GM21360 (cell line): ENCODE measurements at regions not wholly inside any gene's neighbourhood (a gene's known extent, or its start where the extent isn't known, plus 50 kb on each side); places are given as distances from the start of the nearest gene placed in this dataset.

Source experiments
- ATAC-seq: cut with Tn5 transposase; IDR thresholded peaks from one replicate; pipeline ENCODE4 v1.9.1; 2021; ENCODE audit warnings: mild to moderate bottlenecking, moderate library complexity; ENCODE audit not compliant: unreplicated experiment

DNA sequence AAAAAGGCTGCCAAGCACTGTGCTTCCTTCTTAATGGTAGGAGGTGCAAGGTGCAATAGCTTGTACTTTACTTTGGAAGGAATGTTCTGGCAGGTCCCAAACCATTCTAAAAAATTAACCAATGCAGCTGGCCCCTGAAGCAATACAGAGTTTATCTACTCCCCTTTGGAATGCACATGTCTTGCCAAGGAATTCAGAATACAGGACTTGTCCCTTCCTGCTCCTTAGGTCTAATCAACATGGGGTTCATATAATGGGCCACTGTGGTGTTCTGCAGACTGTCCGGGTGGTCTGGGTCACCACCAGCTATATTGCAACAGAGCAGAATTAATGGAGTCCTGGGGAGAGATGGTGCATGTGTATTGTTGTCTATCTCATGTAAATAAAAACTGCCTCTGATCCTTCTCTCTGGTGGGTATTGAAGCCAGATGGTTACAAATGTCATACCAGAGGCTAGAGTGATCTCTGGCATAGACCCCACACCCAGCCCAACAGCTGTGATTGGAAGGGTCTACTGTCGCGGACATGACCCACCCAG, 112.8 kb downstream of the RIPK4 start:
- no peak for ATAC-seq

DNA sequence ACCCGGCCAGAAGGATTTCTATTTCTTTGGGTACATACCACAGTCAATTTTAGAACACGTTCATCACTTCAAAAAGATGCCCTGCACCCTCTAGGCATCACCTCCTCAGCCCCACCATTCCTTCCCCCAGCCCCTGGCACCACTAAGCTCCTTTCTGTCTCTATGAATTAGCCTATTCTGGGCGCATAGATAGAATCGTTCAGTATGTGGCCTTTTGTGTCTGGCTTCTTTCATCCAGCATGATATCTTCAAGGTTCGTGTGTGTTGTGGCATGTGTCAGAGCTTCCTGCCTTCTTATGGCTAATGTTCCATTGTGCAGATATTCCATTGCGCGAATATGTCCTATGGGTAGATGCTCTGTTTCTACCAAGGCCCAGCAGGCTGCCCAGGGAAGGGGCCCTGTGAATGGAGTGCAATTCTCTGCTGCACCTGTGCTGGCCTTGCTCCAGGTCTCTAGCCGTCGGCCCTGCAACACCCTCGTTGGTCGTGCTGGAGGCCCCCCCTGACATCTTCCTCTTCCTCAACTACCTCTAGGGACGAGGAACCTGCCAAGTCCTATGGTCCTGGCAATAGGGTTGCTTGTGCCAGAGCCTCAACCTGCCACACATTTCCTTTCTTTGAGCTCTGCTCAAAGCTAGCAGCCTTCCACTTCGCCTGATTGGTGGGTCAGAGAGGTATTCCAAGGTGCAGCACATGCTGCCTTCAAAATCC, 113.5 kb downstream of the RIPK4 start:
- no peak for ATAC-seq

DNA sequence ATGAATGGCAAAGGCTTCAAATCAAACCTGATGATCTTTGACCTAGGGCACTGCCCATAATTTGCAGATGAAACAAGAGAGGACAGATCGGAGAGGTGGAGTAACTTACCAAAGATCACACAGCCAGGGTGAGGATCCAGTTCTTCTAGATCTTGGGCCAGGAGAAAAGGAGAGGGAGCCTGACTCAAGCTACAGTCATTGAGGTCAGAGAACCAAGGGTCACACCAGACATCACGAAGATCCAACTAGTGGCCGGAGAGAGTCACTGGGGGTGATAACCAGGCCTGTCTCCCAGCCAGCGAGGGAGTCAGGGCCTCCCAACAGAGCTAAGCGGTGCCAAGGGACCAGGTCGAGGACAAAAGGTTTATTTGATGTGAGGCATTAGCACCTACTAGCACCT, 115.0 kb downstream of the RIPK4 start:
- ATAC-seq, result no peak

DNA sequence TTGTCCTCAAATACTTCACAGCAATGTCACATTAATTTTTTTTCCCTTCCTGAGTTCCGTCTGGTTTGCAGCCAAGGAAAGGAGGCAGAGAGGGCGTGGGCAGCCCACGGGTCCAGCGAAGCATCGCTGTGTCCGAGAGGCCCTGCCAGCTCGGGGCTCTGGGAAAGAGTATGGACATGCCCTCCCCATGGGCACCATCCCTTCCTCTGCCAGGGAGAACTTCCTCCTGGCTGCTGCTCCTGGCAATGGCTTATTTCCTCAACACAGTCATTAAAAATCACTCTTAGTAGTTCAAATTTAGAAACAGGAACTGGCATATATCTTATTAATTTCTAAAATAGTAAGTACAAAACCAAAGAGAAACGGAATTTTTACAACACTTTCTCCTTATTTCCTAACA, 115.4 kb downstream of the RIPK4 start:
- ATAC-seq, result no peak

DNA sequence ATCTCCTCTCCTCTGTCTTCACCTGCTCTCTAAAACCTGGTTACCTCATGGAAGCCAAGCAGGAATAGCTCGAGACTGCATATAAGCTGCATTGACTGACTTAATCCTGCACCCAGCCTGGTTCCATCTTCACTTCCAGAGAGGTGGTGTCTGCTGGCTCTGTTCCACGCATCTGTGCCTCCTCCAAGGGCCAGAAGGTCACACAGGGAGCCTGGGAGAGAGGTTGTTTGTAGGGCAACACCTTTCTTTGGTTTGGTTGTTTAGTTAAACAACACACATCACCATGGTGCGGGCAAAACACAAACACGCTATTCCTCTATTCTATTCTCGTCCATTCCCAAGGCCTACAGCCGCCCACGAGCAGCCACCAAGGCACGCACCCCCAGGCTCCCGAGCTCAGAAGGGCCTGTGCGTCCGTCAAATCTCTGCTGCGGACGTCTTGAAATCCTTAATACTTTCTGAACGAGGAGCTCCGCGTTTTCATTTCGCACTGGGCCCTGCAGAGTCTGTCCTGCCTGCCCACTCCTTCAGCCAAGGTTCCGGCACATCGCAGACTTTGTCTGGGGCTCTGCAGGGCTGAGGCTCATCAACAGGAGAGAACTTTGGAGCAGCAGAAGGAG, 116.2 kb downstream of the RIPK4 start:
- no peak for ATAC-seq

DNA sequence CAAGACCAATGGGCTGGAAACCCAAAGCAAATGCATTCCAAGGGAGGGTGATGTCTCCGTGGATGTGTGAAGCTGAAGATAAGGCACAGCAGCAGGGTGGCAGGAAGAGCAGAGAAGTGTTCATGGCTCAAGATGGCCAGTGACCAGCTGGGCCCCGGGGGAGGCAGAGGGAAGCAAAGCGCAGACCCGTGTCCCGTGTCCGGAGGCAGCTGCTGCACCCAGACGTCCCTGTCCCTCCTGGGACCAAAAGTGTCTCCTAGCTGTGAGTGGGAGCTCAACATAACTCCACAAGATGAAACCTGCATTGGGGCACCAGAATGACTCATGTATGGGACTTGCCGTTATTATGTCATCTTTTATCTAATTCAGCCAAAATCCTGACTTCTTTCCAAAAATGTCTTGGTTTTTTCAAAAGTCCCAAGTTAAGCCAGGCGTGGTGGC, 118.2 kb downstream of the RIPK4 start:
- ATAC-seq, result no peak

DNA sequence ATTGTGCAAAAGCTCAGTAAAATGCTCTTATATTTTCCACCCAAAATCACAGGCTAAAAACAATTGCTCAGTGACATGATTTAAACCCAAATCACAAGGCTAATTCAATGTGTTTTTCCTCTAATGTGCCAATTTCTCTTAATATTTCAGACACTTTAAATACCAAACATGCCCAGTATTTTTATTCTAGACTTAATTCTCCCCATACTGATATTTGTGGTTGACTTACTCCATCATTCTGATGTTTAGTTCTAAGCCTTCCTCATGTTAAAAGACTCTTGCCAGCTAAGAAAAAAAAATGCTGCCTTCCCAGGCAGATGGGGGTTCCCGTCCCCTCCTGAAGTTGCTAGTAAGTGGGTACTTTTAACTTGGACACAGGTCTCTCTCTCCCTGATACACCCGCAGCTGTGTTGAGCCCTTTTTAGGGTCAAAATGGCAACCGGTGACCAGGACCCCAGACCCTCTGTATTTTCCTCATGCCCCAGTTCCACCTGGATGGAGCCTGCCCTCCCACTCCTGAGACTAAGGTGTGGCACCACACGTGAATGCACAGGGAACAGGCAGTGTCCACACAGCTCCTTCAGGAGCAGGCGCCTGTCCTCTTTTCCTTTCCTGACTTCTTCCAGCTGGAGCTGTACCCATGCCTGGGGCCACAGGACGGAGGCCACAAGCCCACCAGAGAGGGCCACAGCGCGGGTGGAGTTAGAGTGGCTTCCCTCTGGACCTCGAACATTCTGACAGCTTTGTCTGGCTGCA, 118.9 kb downstream of the RIPK4 start:
- ATAC-seq, result no peak

DNA sequence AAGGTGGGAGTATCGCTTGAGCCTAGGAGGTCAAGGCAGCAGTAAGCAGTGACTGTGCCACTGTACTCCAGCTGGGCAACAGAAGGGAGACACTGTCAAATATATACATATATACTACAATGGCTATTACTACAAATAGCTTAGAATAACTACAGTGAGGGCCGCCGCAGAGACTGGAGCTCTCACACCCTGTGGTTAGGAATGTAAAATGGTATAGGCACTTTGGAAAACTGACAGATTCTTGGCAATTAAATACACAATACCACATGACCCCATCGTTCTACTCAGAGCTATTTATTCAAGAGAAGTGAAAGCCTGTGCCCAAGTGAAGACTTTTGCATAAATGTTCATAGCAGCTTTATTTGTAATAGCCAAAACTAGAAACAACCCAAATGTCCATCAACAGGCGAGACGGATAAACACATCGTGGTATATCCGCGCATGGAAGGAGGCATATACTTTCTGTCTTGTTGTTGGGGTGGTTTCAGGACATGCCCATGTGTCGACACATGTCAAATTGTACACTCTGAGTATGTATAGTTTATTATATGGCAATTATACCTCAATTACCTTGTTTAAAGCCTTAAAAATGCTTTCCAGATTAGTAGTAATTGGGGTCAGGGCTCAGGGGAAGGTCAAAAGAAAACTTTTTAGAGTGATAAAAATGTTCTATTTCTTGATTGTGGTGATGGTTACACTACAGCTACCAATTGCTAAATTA, 123.4 kb downstream of the RIPK4 start:
- no peak for ATAC-seq

DNA sequence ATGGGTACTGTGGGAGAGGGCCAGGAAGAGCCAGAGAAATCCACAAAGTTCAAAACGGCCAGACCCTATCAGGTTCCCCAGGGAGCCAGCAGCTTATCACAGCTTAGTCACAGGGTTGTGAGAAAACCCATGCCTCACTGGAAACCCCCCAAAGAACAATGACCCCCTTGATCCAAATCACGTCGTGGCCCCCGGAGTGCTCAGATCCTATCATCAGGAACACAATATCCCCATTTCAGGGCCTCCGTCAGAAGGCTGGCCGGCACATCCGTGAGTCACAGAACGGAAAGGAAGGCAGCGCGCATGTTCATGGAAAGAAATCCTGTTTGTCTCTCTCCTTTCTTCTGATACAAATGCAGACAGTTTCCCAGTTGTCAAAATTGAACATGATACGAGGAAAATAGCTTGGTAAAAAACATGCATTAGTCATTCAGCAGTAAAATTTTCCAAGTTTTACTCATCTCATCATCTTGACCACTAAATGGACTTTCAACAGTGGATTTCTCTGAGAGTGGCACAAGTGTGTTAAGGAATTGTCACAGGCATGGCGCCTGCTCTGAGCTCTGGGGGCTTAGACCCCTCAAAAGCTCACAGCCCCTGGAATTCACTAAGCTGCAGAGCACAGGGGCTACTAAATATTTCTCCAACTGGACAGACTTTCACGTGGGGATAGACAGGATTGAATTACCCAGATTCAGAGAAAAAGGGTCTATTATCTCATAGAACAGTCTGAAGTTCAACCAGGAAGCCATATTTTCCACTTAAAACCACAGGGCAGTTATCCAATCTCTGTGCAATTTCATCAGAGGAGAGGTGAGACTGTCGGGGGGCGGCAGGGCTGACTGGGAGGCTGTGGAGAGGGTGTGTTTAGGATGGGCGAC, 124.8 kb downstream of the RIPK4 start:
- ATAC-seq, result no peak

DNA sequence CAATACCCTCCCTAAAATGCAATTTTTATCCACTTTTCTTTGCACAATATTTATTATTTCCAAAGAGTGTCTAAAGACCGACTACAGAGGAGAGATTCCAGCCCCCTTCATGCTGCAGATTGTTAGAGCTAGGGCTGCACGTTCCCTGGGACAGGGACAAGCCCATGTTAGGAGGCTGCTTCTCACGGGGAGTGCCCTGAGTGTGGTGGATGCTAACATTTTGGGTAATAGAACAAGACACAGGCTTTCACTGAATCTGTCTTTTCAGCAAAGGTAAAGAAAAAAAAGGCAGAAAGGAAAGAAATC, 125.4 kb downstream of the RIPK4 start:
- ATAC-seq, result no peak

DNA sequence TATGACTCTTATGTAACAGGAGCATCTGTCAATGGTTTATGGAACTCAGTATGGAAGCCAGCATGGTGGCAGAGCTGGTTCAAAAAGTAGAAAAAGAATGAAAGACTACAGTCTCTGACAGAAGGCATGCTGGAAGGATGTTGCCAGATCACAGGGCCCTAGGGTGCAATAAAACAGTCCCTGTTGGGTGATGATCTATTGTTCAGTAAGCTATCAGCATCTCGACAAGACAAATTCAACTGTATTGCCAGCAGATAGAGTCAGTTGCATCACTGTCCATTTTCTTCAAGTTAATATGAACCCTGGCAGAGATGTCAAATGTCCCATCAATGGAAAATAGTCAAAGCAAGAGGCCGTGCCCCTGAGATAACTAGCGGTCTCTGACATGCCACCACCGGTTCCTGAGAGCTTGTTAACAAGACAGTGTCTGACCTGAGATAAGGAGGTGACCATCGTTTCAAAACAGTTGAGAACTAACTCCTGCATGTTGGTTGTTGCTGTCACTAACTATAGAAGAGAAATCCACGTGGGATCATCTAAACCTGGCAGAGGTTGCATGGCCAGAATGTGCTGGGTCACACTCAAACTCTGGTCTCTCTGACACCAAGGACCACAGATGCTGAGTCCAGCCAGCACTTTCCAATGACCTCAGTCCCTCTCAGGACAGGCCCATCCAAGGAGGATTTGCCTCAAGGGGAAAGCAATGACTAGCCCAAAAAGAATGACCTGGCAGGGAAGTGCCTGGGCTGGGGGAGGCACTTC, 125.9 kb downstream of the RIPK4 start:
- ATAC-seq, result no peak

DNA sequence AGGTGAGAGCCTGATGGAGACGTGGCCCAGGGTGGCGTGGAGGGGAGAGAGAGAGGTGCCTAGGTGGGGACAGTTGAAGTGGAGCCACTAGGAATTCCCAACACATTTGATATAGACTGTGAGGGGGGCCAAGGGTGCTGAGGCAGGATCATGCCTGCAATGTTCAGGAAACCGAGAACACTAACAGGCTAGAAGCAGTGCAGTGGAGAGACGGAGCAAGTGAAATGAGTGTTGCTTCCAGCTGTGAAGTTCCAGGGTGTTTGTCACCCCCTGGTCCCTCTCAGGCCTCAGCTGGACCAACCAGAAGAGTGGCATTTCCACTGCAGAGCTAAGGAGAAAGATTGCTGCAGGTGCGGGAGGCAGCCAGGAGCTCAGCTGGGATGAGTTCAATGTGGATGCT, 127.1 kb downstream of the RIPK4 start:
- ATAC-seq, result no peak

DNA sequence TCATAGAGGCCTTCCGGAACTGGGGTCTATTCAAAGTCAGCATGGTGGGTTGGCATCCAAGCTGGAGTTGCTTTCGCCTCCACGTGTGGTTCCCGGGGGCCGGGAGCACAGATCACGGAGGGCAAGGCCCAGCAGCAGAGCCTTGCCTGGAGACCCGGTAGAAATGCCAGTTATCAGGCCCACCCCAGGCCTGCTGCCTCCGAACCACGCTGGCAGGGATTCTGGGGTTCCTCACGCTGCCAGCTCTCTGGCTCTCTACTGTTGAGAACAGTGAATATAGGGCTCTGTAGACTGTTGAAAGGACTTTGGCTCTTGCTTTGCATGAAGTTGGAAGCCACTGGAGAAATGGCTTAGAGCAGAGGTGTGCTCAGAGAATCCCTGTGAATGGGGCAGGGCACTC, 127.5 kb downstream of the RIPK4 start:
- ATAC-seq, result no peak

DNA sequence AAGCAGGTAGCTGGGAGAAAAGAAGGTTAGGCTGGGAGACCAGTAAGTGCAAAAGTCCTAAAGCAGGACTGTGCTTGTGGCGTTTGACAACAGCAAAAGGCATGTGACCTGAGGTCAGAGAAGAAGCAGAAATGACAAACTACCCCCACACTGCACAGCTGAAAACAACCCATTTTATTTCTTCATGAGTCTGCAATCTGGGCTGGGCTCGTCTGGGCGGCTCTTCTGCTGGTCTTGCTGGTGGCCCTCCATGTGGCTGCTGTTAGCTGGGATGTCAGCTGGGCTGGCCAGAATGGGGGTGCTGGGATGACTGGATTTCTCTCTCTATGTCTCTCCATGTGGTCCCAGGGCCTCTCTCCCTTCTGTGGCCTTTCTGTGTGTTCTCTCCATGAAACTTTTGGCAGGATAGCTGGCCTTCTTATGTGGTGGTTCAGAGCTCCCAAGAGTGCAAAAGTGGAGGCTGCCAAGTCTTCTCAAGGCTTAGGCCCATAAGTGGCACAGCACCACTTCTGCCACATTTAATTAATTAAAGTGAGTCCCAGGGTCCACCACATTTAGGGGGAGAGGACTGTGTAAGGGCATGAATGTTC, 128.6 kb downstream of the RIPK4 start:
- ATAC-seq, result no peak

DNA sequence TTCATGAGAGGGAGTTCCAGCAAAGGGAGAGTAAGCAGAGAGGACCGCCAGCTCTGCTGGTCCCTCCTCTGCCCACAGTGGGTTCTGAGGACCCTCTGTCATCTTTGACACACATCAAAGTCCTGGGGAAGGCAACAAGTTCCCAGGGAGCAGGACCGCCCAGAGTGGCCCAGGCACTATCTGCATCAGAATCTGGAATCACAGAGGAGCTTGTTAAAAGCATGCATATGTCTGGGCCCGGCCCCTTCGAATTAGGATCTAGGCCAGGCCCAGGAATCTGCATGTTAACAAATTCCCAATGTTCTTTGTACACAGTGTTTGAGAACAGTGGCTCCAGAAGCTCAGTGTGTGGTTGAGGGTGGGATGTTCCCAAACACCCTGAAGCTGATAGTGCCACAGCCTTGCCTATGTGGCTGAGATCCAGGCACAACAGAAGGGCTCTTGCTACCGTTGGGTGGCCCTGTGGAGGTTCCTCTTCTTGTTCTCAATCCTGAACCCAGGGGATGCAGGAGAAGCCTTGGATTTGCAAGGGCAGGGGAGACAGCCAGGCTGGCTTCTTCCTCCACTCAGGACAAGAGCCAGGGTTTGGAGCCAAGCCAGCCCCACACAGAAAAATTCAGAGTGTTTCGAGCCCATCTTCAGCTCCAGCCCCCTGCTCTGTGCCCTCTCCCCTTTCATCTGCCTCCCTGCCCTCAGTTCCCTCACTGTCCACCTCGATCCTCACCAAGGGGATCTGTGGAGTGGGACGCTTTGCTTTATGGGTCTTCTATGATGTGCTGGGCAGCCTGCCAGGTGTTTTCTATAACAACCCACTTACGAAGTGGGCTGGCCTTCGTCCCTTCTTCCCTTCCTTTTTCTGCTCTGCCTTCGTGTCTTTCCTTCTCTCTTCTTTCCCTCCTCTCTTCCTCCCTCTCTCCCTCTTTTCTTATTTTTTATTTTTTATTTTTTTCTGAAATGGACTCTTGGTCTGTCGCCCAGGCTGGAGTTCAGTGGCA, 129.0 kb upstream of the TMPRSS2 start:
- ATAC-seq, result no peak

DNA sequence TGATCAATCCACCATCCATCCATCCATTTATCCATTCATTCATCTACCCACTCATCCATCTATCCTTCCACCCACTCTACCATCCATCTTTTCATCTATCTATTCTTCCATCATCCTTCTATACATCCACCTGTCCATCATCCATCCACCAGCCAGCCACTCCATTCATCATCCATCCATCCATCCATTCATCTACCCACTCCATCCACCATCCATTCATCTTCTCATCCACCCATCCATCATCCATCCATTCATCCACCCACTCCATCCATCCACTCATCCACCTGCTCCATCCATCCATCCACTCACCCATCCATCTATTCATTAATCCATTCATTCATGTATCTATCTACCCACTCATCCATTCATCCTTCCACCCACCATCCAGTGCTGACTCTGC, 127.9 kb upstream of the TMPRSS2 start:
- ATAC-seq, result no peak

DNA sequence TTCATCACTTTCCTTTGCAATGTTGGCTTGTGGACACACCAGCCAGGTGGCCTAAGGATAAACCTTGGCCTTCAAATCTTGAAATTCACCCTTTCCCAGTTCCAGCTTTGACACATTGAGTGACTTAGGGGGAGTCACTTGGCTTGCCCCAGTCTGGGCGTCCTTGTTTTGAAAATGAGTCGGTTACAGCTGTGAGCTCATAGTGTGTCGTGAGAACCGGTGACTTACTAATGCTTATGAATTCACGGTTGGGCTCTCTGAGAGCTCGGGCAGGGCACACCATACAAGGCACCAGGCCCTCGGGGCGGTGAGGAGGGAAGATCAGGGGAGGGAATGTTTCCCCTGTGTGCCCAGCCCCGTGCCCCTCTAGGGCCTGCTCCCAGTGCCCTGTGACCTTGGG, 126.9 kb upstream of the TMPRSS2 start:
- ATAC-seq, result no peak

DNA sequence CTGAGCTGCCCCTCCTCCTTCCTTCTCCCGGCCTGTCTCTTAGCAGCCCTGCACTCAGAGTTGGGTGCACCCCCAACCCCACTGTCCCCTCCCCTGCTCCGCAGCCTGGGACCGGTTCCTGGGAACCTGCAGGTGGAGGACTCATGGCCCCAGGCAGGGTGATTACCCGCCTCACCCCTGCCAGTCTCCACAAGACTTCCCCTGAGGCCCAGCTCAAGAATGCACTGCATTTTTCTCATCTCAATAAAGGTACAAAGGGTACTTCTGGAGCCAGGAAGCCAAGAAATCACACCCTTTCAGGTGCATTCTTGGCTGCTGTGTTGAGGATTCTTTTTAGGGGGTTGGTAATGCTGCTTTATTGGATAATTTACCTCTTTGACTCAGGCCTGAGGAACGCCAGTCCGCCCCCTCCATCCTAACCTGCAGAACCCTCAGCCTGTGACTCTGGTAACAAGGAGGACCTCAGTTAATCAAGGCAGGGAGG, 126.3 kb upstream of the TMPRSS2 start:
- no peak for ATAC-seq
